HFF-Myc (cell line): ENCODE measurements at regions not wholly inside any gene's neighbourhood (a gene's known extent, or its start where the extent isn't known, plus 50 kb on each side); places are given as distances from the start of the nearest gene placed in this dataset.

Experiments
- DNase-seq: peaks from one replicate; pipeline ENCODE4 v3.0.0-alpha.2; 2011; ENCODE audit warnings: low read depth; ENCODE audit errors: extremely low read depth
- H3K4me3 ChIP-seq: replicated peaks from 2 replicates; pipeline ENCODE4 v1.5.1; 2011; ENCODE audit warnings: low read depth, mild to moderate bottlenecking, control low read depth, low read length
- TF ChIP-seq, protein P1 (sequence below): IDR thresholded peaks from 2 replicates; pipeline ENCODE4 v1.5.1; 2012; ENCODE audit warnings: mild to moderate bottlenecking, low read depth, low read length, control low read depth; ENCODE audit errors: missing control alignments

DNA sequence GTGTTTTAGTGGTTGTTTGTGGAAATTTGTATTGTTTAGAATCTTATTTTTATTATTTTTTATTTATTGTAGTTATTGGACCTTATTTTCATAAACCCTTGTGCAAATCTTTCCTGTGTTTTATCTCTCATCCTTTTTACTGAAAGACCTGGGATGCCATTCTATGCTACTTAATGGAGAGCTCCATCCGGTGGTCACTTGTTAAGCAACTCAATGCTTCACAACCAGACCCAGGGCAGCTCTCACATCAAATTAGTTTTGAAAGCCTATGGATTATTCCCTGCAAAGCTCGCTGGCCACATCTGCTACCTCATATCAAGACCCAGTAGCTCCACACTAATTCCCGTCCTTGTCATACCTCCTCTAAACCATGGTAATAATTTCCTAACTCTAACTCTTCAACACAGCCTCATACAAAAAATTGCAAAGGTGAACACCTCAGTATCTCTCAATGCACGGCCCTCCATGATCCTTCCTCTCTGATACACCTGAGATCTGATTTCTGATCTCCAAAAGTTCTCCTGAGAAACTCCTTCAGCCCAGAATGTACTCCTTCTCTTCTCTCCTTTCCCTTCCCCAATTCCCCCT lies 296.6 kb upstream of the MANEA start:
- DNase-seq: no peak
- TF ChIP-seq, protein P1, sequence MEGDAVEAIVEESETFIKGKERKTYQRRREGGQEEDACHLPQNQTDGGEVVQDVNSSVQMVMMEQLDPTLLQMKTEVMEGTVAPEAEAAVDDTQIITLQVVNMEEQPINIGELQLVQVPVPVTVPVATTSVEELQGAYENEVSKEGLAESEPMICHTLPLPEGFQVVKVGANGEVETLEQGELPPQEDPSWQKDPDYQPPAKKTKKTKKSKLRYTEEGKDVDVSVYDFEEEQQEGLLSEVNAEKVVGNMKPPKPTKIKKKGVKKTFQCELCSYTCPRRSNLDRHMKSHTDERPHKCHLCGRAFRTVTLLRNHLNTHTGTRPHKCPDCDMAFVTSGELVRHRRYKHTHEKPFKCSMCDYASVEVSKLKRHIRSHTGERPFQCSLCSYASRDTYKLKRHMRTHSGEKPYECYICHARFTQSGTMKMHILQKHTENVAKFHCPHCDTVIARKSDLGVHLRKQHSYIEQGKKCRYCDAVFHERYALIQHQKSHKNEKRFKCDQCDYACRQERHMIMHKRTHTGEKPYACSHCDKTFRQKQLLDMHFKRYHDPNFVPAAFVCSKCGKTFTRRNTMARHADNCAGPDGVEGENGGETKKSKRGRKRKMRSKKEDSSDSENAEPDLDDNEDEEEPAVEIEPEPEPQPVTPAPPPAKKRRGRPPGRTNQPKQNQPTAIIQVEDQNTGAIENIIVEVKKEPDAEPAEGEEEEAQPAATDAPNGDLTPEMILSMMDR: no peak
- H3K4me3 ChIP-seq: no peak overlapping the region

DNA sequence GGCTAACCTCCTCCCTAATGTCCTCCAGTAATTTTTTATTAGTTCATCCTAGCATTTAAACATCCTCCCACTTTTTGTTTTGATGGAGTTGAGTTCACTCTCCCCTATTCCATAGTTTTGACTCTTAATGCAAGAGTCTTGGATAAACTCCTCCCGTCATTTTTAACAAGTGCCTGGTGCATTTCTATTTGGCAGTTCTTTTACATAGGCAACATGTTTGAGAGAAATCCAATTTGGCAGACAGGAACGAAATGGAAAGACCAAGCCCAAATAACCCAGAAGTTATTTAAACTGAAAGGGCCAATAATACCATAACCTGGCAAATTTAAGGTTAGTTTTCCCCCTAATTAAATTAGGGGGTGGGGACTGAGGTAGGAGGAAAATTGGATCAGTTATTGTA lies 291.5 kb upstream of the MANEA start:
- TF ChIP-seq, protein P1: no peak
- H3K4me3 ChIP-seq: no peak overlapping the region
- DNase-seq: no peak

DNA sequence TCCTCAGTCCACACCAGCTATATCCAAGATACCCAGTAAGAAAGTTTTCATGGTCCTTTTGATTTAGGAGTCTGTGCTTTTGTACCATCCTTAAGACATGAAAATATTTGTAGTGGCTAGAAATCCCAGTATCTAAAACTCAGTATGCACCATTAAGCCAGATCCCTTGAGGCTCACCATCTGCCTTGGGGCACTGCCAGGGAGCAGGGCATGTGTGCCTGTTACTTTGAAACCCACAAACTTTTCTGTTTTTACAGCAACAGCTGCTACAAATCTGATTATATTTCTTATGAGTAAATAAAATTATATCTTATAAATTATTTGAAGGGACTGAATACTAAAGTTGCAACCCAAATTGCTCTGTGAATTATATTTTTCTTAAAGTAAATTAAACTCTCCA lies 290.5 kb upstream of the MANEA start:
- TF ChIP-seq, protein P1: no peak
- H3K4me3 ChIP-seq: no peak overlapping the region
- no peak for DNase-seq

DNA sequence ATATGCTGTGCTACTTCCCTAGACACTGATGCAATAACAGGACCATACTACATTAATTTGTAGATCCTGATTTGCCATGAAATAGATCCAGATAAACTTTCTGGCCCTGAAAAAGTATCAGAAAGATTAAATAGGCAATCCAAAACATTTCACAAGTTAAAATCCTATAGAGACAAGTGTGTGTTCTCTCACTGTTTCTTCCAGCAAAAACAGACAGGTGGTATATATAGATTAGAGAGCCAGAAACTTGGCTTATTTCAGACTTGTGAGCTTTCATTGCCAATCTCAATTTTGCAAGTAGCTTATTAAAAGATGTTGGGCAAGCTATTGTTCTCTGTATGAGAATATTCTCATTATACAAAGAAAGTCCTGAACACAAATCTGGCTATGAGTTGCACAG lies 289.1 kb upstream of the MANEA start:
- H3K4me3 ChIP-seq: no peak overlapping the region
- TF ChIP-seq, protein P1: no peak
- DNase-seq: no peak

DNA sequence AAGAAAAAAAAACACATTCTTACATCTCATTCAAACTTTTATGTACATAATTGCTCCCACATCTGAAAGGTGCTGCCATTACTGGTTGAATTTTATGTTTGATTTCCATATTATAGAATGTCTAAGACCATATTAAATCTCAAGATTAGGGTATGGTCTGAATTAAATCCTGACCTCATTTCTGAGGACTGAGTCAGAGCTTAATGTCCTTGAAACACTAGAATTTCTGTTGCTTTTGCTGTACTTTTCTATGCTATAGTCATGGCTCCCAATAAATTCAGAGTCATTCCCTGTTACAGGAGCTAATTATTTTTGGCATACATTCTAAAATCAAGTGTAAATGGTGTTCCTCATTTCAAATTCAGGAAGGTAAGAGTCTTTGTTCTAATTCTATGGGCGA lies 285.3 kb upstream of the MANEA start:
- H3K4me3 ChIP-seq: no peak overlapping the region
- TF ChIP-seq, protein P1: no peak
- no peak for DNase-seq

DNA sequence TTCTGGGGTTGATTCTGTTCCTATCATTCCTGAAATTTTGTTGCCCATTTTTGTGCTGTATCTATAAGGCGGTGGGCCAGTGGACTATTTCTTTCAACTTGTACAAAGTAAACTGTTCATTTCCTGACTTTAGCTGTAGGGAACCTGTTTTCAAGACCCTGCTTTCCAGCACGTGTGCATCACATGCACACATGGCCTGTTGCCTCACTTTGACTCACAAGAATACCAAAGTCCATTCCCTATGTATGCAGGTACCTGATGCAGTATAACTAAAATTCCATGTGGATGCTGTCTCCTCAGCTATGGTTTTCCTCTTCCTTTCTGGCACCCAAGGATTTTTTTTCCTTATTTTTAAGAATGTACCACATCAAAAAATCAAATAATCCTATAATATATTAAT lies 284.1 kb upstream of the MANEA start:
- H3K4me3 ChIP-seq: no peak overlapping the region
- TF ChIP-seq, protein P1: no peak
- DNase-seq: no peak

DNA sequence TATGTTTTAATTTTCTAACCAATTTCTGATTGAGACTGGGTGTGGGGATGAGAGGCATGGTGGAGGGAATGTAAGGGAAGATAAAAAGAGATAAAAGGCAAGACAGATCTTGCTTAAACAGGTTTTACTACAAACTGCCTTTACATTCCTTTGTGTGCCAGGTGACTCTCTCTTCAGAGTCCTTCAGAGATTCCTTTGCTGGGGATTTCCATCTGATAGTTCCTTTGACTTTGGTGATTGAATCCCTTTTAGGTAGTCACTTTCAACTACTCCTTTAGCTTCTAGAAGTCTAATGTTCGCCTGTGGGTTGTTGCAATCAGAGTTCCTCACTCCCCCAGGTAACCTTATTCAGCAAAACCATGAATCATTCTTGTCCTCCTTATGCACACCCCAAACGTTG lies 283.3 kb upstream of the MANEA start:
- TF ChIP-seq, protein P1: no peak
- DNase-seq: no peak
- no peak overlapping the region for H3K4me3 ChIP-seq
